K562 (cell line): ENCODE measurements at regions not wholly inside any gene's neighbourhood (a gene's known extent, or its start where the extent isn't known, plus 50 kb on each side); places are given as distances from the start of the nearest gene placed in this dataset.

Experiments
- ATAC-seq: fragments of 200-7000 bp; cut with Tn5 transposase; 3 replicates; pipeline ENCODE4 v1.9.1; 2020; ENCODE audit warnings: moderate library complexity
- BruUV-seq: library from RNA; stranded (reverse); fragments of 400-500 nt; replicated peaks from 2 replicates; lab custom pipeline; 2021; lab: Mats Ljungman, UMichigan
- CTCF ChIA-PET: fragments of 300-600 bp; formaldehyde crosslinking; extraction: SDS; loops from one replicate; lab custom pipeline; 2021; ENCODE audit warnings: low intra/inter-chr PET ratio; lab: Yijun Ruan, JAX
- POLR2A ChIA-PET: fragments of 300-600, 350-650 bp; sonication (Branson Sonifier 250); formaldehyde crosslinking; extraction: SDS; loops from one replicate; lab custom pipeline; 2021; ENCODE audit warnings: antibody characterized with exemption, inconsistent platforms; lab: Yijun Ruan, JAX
- DNase-seq, 4 experiments: peaks; one replicate each; pipeline versions ENCODE4 v3.0.0 to v3.0.0-alpha.2; 2011 to 2018; ENCODE audit warnings: low spot score in 3 of 4, mixed read lengths in 3 of 4; ENCODE audit errors: extremely low read depth in 1 of 4
- FAIRE-seq: peaks from 2 replicates; lab custom pipeline; 2011; peaks lifted over from hg19 to GRCh38; lab: Jason Lieb, UNC
- H2AFZ ChIP-seq: 2 replicates; pipeline ENCODE4 v1.6.0; 2011; ENCODE audit warnings: low read depth, low read length, control low read depth, inconsistent platforms
- H3K27ac ChIP-seq: fragments of 200-600 bp; 3 replicates; pipeline ENCODE4 v1.8.0; 2011; ENCODE audit warnings: low read depth, mild to moderate bottlenecking, control low read depth, inconsistent platforms, low read length, moderate library complexity, mixed read lengths; ENCODE audit errors: extremely low read depth
- H3K27me3 ChIP-seq, 2 experiments: fragments of 300-600 bp in 1 of 2; 2 replicates in 1 of 2; 3 replicates in 1 of 2; pipeline versions ENCODE4 v1.6.0 to v1.8.0; 2011; ENCODE audit warnings: inconsistent platforms in 2 of 2, low read length in 2 of 2, mild to moderate bottlenecking in 1 of 2, mixed read lengths in 1 of 2, moderate library complexity in 1 of 2; ENCODE audit not compliant: control insufficient read depth in 2 of 2, insufficient read depth in 2 of 2
- H3K36me3 ChIP-seq: fragments of 300-600 bp; 3 replicates; pipeline ENCODE4 v1.8.0; 2011; ENCODE audit warnings: mild to moderate bottlenecking, low read length, inconsistent platforms; ENCODE audit not compliant: control insufficient read depth, insufficient read depth
- H3K4me1 ChIP-seq, 2 experiments: fragments of 200-600 bp in 1 of 2; replicated peaks in 1 of 2; 2 replicates in 1 of 2; 3 replicates in 1 of 2; pipeline versions ENCODE4 v1.5.1 to v1.8.0; 2011; ENCODE audit warnings: inconsistent platforms in 2 of 2, low read length in 2 of 2, mild to moderate bottlenecking in 1 of 2, mixed read lengths in 1 of 2, moderate library complexity in 1 of 2; ENCODE audit not compliant: control insufficient read depth in 2 of 2, insufficient read depth in 2 of 2
- H3K4me2 ChIP-seq: 2 replicates; pipeline ENCODE4 v1.6.1; 2011; ENCODE audit warnings: low read length, control low read depth, inconsistent platforms, mixed read lengths; ENCODE audit not compliant: insufficient read depth
- H3K4me3 ChIP-seq: fragments of 200-600 bp; sonication (generic), shearing (Covaris generic); 2 replicates; pipeline ENCODE4 v1.5.1; 2016; ENCODE audit warnings: control low read depth, inconsistent platforms
- H3K79me2 ChIP-seq: fragments of 200-600 bp; 3 replicates; pipeline ENCODE4 v1.8.0; 2011; ENCODE audit warnings: low read length, inconsistent platforms; ENCODE audit not compliant: control insufficient read depth, insufficient read depth
- H3K9ac ChIP-seq, 2 experiments: 2 replicates each; pipeline versions ENCODE4 v1.6.0 to v1.6.1; 2011; ENCODE audit warnings: low read depth in 2 of 2, low read length in 2 of 2, control low read depth in 1 of 2, inconsistent platforms in 1 of 2, mild to moderate bottlenecking in 1 of 2, mixed read lengths in 1 of 2; ENCODE audit not compliant: insufficient read depth in 1 of 2
- H3K9me1 ChIP-seq: one replicate; pipeline ENCODE4 v1.6.0; 2011; ENCODE audit warnings: inconsistent platforms, mild to moderate bottlenecking, low read length, moderate library complexity; ENCODE audit not compliant: control insufficient read depth, insufficient read depth
- H3K9me3 ChIP-seq: replicated peaks from 2 replicates; pipeline ENCODE4 v1.5.1; 2011; ENCODE audit warnings: low read depth, low read length, inconsistent platforms; ENCODE audit not compliant: control insufficient read depth, insufficient read depth
- H4K20me1 ChIP-seq: replicated peaks from 2 replicates; pipeline ENCODE4 v1.6.1; 2011; ENCODE audit warnings: low read length, inconsistent platforms, mixed read lengths; ENCODE audit not compliant: control insufficient read depth, insufficient read depth
- ASH1L ChIP-seq: fragments of 450-650 bp; IDR thresholded peaks from 2 replicates; pipeline ENCODE4 v1.6.1; 2018; ENCODE audit warnings: borderline replicate concordance, mild to moderate bottlenecking, low read depth; ENCODE audit not compliant: partially characterized antibody
- LEF1 ChIP-seq: fragments of 450-650 bp; IDR thresholded peaks from 2 replicates; pipeline ENCODE4 v1.6.1; 2016; ENCODE audit warnings: mild to moderate bottlenecking
- MAFF ChIP-seq: IDR thresholded peaks from 2 replicates; pipeline ENCODE4 v1.6.1; 2012; ENCODE audit warnings: low read length, improper control_type of control experiment
- RAD21 ChIP-seq, 2 experiments: fragments of 250-450 bp in 1 of 2; fragments of 450-650 bp in 1 of 2; sonication (Bioruptor Pico) in 1 of 2; formaldehyde crosslinking in 1 of 2; IDR thresholded peaks in 1 of 2; conservative IDR thresholded peaks in 1 of 2; 2 replicates each; pipeline versions ENCODE4 v1.4.0 to v1.8.0; 2020 to 2022; ENCODE audit warnings: mild to moderate bottlenecking in 2 of 2, moderate library complexity in 1 of 2
- ZNF274 ChIP-seq: IDR thresholded peaks from 2 replicates; pipeline ENCODE4 v1.6.1; 2011; ENCODE audit warnings: low read depth, mild to moderate bottlenecking, low read length, moderate library complexity, borderline replicate concordance
- ZNF57 ChIP-seq: fragments of 450-650 bp; formaldehyde crosslinking; IDR thresholded peaks from 2 replicates; pipeline ENCODE4 v1.4.0; 2020; ENCODE audit warnings: mild to moderate bottlenecking, moderate library complexity
- WGBS: fragments of 100-300 bp; shearing (Covaris generic); methylation state at CpG from one replicate; pipeline ENCODE4 v1.1.6; 2016; ENCODE audit warnings: low coverage, mixed read lengths; ENCODE audit not compliant: insufficient coverage; ENCODE audit errors: missing lambda C conversion rate; 5-methylcytosine and 5-hydroxymethylcytosine counted together
- in situ Hi-C: fragments of 300-500 bp; cut with MboI; formaldehyde crosslinking; loops from 4 replicates; pipeline ENCODE4 v1.15.0; 2018; ENCODE audit warnings: inconsistent platforms, mixed read lengths
- intact Hi-C: fragments of 100-400 bp; cut with micrococcal nuclease; formaldehyde crosslinking; loops from 2 replicates; pipeline ENCODE4 v1.14.2; 2022
- TF ChIP-seq, protein P1 (sequence below), 3 experiments: IDR thresholded peaks in 2 of 3; conservative IDR thresholded peaks in 1 of 3; 2 replicates each; pipeline ENCODE4 v1.5.1; 2011 to 2012; ENCODE audit warnings: low read length in 3 of 3, mild to moderate bottlenecking in 3 of 3, control low read depth in 2 of 3, improper control_type of control experiment in 1 of 3, inconsistent platforms in 1 of 3, low read depth in 1 of 3, mixed read lengths in 1 of 3, moderate library complexity in 1 of 3; ENCODE audit not compliant: insufficient read depth in 2 of 3

DNA sequence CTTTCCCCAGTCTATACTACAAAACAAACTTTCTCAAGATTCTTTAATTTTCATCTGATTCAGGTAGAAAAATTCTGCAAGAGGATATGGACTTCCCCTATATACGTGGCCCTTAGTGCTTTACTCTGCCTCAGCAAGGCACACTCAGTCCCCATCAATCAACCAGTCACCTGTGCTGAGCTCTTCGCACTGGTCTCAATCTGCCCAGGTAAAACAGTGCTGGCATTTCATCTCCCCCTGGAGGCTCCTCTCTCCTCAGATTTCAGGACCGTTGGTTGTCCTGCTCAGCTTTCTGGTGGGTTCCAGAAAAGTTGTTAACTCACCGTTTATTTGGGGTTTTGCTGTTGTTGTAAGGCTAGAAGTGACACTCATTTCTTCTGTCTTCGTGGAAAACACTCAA, 518.1 kb downstream of the TRIML1 start (continued):
- TF ChIP-seq ZNF274 (no peak), LEF1 (no peak), MAFF (no peak)

DNA sequence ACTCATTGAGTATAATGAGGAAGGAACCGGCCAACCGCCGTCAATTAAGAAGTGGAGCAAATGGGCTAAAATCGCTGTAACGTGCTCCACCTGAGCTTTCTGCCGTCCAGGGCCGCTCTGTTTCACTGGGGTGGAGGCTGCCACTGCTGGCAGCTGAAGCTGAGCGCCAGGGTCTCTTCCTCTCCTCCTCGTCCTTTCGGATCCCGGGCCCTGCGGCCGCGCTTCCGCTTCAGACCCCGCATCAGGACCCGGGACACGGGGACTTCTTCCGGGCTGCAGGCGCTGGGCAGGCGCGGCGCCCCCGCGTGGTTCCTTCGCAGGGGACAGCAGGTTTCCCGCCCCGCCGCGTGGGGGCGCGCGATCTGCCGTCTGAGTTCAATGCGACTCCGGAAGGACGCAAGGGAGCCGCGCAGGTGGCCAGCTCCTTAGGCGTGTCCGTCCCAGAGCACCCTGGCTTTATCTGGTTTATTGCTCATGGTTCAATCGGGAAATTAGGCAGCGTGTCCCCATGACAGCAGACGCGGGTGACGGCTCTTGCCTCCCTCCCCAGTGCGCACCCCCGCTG, 519.8 kb downstream of the TRIML1 start:
- Histone ChIP-seq H3K27ac (no peak overlapping the region), H3K9me3 (no peaks in the 10 kb centered on the region), H3K9ac (no peak overlapping the region), H3K4me1 (no peaks in the 10 kb centered on the region), H3K27me3 (no peaks in the 10 kb centered on the region), H3K79me2 (no peaks in the 10 kb centered on the region), H2AFZ (no peak overlapping the region), H3K4me3 (no peak overlapping the region), H4K20me1 (no peaks in the 10 kb centered on the region), H3K9me1 (no peaks in the 10 kb centered on the region), H3K4me2 (no peak overlapping the region), H3K36me3 (no peaks in the 10 kb centered on the region)
- DNase-seq = peak in 3 of 4 experiments; percentile 7 to 9 (median 9)
- 30% methylated on average over 24 of the region's 48 CpGs for WGBS
- BruUV-seq = no TSS peak
- no peak for FAIRE-seq
- TF ChIP-seq, protein P1, sequence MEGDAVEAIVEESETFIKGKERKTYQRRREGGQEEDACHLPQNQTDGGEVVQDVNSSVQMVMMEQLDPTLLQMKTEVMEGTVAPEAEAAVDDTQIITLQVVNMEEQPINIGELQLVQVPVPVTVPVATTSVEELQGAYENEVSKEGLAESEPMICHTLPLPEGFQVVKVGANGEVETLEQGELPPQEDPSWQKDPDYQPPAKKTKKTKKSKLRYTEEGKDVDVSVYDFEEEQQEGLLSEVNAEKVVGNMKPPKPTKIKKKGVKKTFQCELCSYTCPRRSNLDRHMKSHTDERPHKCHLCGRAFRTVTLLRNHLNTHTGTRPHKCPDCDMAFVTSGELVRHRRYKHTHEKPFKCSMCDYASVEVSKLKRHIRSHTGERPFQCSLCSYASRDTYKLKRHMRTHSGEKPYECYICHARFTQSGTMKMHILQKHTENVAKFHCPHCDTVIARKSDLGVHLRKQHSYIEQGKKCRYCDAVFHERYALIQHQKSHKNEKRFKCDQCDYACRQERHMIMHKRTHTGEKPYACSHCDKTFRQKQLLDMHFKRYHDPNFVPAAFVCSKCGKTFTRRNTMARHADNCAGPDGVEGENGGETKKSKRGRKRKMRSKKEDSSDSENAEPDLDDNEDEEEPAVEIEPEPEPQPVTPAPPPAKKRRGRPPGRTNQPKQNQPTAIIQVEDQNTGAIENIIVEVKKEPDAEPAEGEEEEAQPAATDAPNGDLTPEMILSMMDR (IDR thresholded peaks at IDR 0.05 in 2 of 3, conservative IDR thresholded peaks at IDR 0.05 in 1 of 3; ENCODE audit: insufficient read depth in 2 of 3, low read depth in 1 of 3, low read length in 3 of 3) = peak in 2 of 3 experiments; percentile 57 to 90; a peak in 4 of 6 replicates
- TF ChIP-seq ZNF57 (CRISPR knock-in tag) (no peak), ASH1L (no peak), RAD21 (CRISPR knock-in tag; conservative IDR thresholded peaks at IDR 0.05 in 1 of 2, IDR thresholded peaks at IDR 0.05 in 1 of 2) (0 out of 4 replicates have a peak, but pooled peaks of 1 of the 2 experiments have one; percentile 3)
- ATAC-seq = no peak
- in situ Hi-C loops (no loop called here), intact Hi-C loops (no loop called here)
- ChIA-PET CTCF (interaction anchor here (0.6 kb wide), 1 partner anchor 363 kb away, joined by 3 read pairs; no protein-coding TSS in a partner anchor), POLR2A (no interaction called here)
